K562 (cell line): ENCODE measurements at regions not wholly inside any gene's neighbourhood (a gene's known extent, or its start where the extent isn't known, plus 50 kb on each side); places are given as distances from the start of the nearest gene placed in this dataset.
A peak's percentile ranks its signal among the peaks of the same experiment; 100 is the strongest.

Experiments used
- CBFA2T3 ChIP-seq: fragments of 450-650 bp; IDR thresholded peaks from 2 replicates; pipeline ENCODE4 v1.6.1; 2017
- CTBP1 ChIP-seq: fragments of 450-650 bp; IDR thresholded peaks from 2 replicates; pipeline ENCODE4 v1.6.1; 2016; ENCODE audit warnings: borderline replicate concordance
- DPF2 ChIP-seq: fragments of 450-650 bp; IDR thresholded peaks from 2 replicates; pipeline ENCODE4 v1.6.1; 2016
- ESRRA ChIP-seq: fragments of 450-650 bp; IDR thresholded peaks from 2 replicates; pipeline ENCODE4 v1.6.1; 2014; ENCODE audit warnings: low read depth, mild to moderate bottlenecking, moderate library complexity, borderline replicate concordance
- FOXK2 ChIP-seq, 2 experiments: fragments of 450-650 bp; IDR thresholded peaks in 1 of 2; conservative IDR thresholded peaks in 1 of 2; 2 replicates each; pipeline ENCODE4 v1.6.1; 2016; ENCODE audit warnings: low read depth in 2 of 2, mild to moderate bottlenecking in 1 of 2
- HDAC1 ChIP-seq, 2 experiments: fragments of 450-650 bp; IDR thresholded peaks; 2 replicates each; pipeline ENCODE4 v1.6.1; 2016 to 2017; ENCODE audit warnings: inconsistent platforms in 1 of 2, mild to moderate bottlenecking in 1 of 2, moderate library complexity in 1 of 2
- HEY1 ChIP-seq: fragments of 250-450 bp; sonication (Bioruptor Pico); IDR thresholded peaks from 2 replicates; pipeline ENCODE4 v1.5.0; 2020; ENCODE audit warnings: mild to moderate bottlenecking, moderate library complexity, borderline replicate concordance
- KDM1A ChIP-seq, 2 experiments: fragments of 450-650 bp; IDR thresholded peaks; 2 replicates each; pipeline ENCODE4 v1.6.1; 2016; ENCODE audit warnings: mild to moderate bottlenecking in 2 of 2
- KLF1 ChIP-seq: fragments of 450-650 bp; IDR thresholded peaks from 2 replicates; pipeline ENCODE4 v1.6.1; 2016; ENCODE audit warnings: missing genetic modification characterization, missing compliant biosample characterization
- MTA3 ChIP-seq: fragments of 450-650 bp; formaldehyde crosslinking; IDR thresholded peaks from 2 replicates; pipeline ENCODE4 v1.6.1; 2017; ENCODE audit warnings: mild to moderate bottlenecking, borderline replicate concordance
- NR2C1 ChIP-seq, 2 experiments: fragments of 450-650 bp; IDR thresholded peaks; 2 replicates each; pipeline ENCODE4 v1.6.1; 2017; ENCODE audit warnings: mild to moderate bottlenecking in 2 of 2, antibody characterized with exemption in 1 of 2, inconsistent platforms in 1 of 2, missing compliant biosample characterization in 1 of 2, missing genetic modification characterization in 1 of 2
- NR4A1 ChIP-seq, 2 experiments: fragments of 250-450 bp in 1 of 2; fragments of 450-650 bp in 1 of 2; sonication (Bioruptor Pico) in 1 of 2; IDR thresholded peaks; 2 replicates each; pipeline versions ENCODE4 v1.4.0 to v1.6.1; 2016 to 2020; ENCODE audit warnings: mild to moderate bottlenecking in 2 of 2, missing compliant biosample characterization in 1 of 2, missing genetic modification characterization in 1 of 2, moderate library complexity in 1 of 2
- PRMT5 ChIP-seq: sonication (generic); formaldehyde crosslinking; IDR thresholded peaks from 2 replicates; pipeline ENCODE4 v1.5.0; 2020; ENCODE audit warnings: missing genetic modification reagents
- RAD51 ChIP-seq: fragments of 450-650 bp; IDR thresholded peaks from 2 replicates; pipeline ENCODE4 v1.7.1; 2016; ENCODE audit warnings: low read depth, mild to moderate bottlenecking, borderline replicate concordance
- RBM14 ChIP-seq: fragments of 200-400 bp; formaldehyde crosslinking; IDR thresholded peaks from 2 replicates; pipeline ENCODE4 v1.6.1; 2018; ENCODE audit warnings: low read depth, mild to moderate bottlenecking, low read length, moderate library complexity, borderline replicate concordance; ENCODE audit not compliant: insufficient read depth
- TEAD1 ChIP-seq, 2 experiments: fragments of 450-650 bp in 1 of 2; sonication (generic) in 1 of 2; formaldehyde crosslinking; IDR thresholded peaks; 2 replicates each; pipeline versions ENCODE4 v1.4.0 to v1.8.0; 2020 to 2022; ENCODE audit warnings: mild to moderate bottlenecking in 2 of 2, missing genetic modification reagents in 1 of 2
- YY1 ChIP-seq, 3 experiments: IDR thresholded peaks; 2 replicates each; pipeline ENCODE4 v1.6.1; 2011; ENCODE audit warnings: low read length in 2 of 3, mild to moderate bottlenecking in 2 of 3, moderate library complexity in 2 of 3, borderline replicate concordance in 1 of 3, control low read depth in 1 of 3, low read depth in 1 of 3; ENCODE audit not compliant: insufficient read depth in 3 of 3, insufficient replicate concordance in 2 of 3, control insufficient read depth in 1 of 3, insufficient read length in 1 of 3; ENCODE audit errors: extremely low read depth in 1 of 3
- ZEB2 ChIP-seq: fragments of 450-650 bp; IDR thresholded peaks from 2 replicates; pipeline ENCODE4 v1.6.1; 2016
- ZFPM2 ChIP-seq: fragments of 250-450 bp; sonication (Bioruptor Pico); IDR thresholded peaks from 2 replicates; pipeline ENCODE4 v1.5.1; 2022; ENCODE audit warnings: mild to moderate bottlenecking
- ZNF347 ChIP-seq: fragments of 450-650 bp; formaldehyde crosslinking; IDR thresholded peaks from 2 replicates; pipeline ENCODE4 v1.4.0; 2020; ENCODE audit warnings: low read depth, mild to moderate bottlenecking, moderate library complexity
- ZNF561 ChIP-seq: fragments of 450-650 bp; formaldehyde crosslinking; conservative IDR thresholded peaks from 2 replicates; pipeline ENCODE4 v1.4.0; 2020; ENCODE audit warnings: mild to moderate bottlenecking, moderate library complexity
- ZNF695 ChIP-seq: fragments of 450-650 bp; formaldehyde crosslinking; IDR thresholded peaks from 2 replicates; pipeline ENCODE4 v1.4.0; 2020; ENCODE audit warnings: mild to moderate bottlenecking, moderate library complexity
- ZNF766 ChIP-seq: fragments of 200-800 bp; sonication (Bioruptor generic); conservative IDR thresholded peaks from 2 replicates; pipeline ENCODE4 v1.6.1; 2016; ENCODE audit warnings: missing genetic modification characterization, missing compliant biosample characterization
- TF ChIP-seq, protein P1 (sequence below): sonication (generic); formaldehyde crosslinking; IDR thresholded peaks from 2 replicates; pipeline ENCODE4 v1.9.0; 2022; ENCODE audit warnings: mild to moderate bottlenecking, missing genetic modification reagents

DNA sequence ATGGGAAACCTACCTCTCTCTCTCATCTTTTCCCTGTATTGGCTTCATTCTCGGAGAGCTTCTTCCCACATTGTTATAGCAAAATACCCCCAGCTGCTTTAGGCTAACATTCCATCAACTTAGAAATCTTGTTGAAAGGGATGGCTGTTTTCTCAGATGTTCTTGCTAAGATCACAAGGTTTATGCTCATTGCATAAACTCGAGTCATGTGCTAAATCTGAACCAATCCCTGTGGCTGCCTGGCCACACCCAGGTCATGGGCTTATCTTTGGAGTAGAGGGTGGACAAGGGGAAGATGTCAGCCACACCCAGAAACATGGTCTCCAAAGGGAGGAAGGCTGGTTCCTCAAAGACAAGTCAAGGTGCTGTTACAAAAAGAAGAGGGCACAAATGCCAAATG lies 150.6 kb upstream of the UMPS start (continued):
- TF ChIP-seq ZNF561 (CRISPR knock-in tag) (no peak), NR4A1 (CRISPR knock-in tag; IDR thresholded peaks at IDR 0.05) (no peak), NR4A1 (tag; IDR thresholded peaks at IDR 0.05) (0 out of 2 replicates have a peak, but pooled peaks have one; percentile 33), CBFA2T3 (peak; percentile 62), HEY1 (CRISPR knock-in tag) (no peak), ZNF695 (no peak), RAD51 (peak; percentile 73), HDAC1 (IDR thresholded peaks at IDR 0.05) (0 out of 4 replicates have a peak, but pooled peaks of 1 of the 2 experiments have one; percentile 22), TEAD1 (CRISPR knock-in tag; IDR thresholded peaks at IDR 0.05) (no peak), ZNF347 (no peak), DPF2 (0 out of 2 replicates have a peak, but pooled peaks have one; percentile 26), RBM14 (no peak), PRMT5 (CRISPR knock-in tag) (no peak), NR2C1 (IDR thresholded peaks at IDR 0.05) (peak; percentile 82), NR2C1 (tag; IDR thresholded peaks at IDR 0.05) (peak; percentile 87), ZEB2 (0 out of 2 replicates have a peak, but pooled peaks have one; percentile 36), YY1 (IDR thresholded peaks at IDR 0.05; ENCODE audit: borderline replicate concordance in 1 of 3, control insufficient read depth in 1 of 3, extremely low read depth in 1 of 3, insufficient read depth in 3 of 3, insufficient read length in 1 of 3, insufficient replicate concordance in 2 of 3, low read depth in 1 of 3, low read length in 2 of 3) (peak in 1 of 3 experiments; percentile 36), MTA3 (0 out of 2 replicates have a peak, but pooled peaks have one; percentile 28), ESRRA (peak; percentile 44; the same call in 1 of the 2 replicates), KDM1A (IDR thresholded peaks at IDR 0.05) (peak; percentile 29 to 55; a peak in 3 of 4 replicates), CTBP1 (peak; percentile 86), ZFPM2 (CRISPR knock-in tag) (no peak), FOXK2 (conservative IDR thresholded peaks at IDR 0.05 in 1 of 2, IDR thresholded peaks at IDR 0.05 in 1 of 2; ENCODE audit: low read depth in 2 of 2) (peak; percentile 41 to 47; a peak in 1 of 4 replicates), ZNF766 (CRISPR knock-in tag) (0 out of 2 replicates have a peak, but pooled peaks have one; percentile 44), KLF1 (tag) (peak; percentile 47; the same call in 1 of the 2 replicates)
- TF ChIP-seq, protein P1, sequence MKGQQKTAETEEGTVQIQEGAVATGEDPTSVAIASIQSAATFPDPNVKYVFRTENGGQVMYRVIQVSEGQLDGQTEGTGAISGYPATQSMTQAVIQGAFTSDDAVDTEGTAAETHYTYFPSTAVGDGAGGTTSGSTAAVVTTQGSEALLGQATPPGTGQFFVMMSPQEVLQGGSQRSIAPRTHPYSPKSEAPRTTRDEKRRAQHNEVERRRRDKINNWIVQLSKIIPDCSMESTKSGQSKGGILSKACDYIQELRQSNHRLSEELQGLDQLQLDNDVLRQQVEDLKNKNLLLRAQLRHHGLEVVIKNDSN (CRISPR knock-in tag) = peak; percentile 80
